ENCODE measurements at regions not wholly inside any gene's neighbourhood (a gene's known extent, or its start where the extent isn't known, plus 50 kb on each side); places are given as distances from the start of the nearest gene placed in this dataset.
A peak's percentile ranks its signal among the peaks of the same experiment; 100 is the strongest.

GRCh38 chr15:93231261-93231925, 142.4 kb upstream of the RGMA start:
- DNase-seq = no peak

DNA sequence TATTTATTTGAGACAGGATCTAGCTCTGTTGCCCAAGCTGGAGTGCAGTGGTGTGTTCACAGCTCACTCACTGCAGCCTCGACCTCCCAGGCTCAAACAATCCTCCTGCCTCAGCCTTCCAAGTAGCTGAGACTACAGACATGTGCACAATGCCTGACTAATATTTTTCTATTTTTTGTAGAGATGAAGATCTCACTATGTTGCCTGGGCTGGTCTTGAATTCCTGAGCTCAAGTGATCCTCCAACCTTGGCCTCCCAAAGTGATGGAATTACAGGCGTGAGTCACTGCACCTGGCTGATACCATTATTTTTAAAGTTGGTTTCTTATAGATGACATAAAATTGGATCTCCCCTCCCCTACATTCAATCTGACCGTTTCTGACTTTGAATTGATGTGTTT, 139.5 kb upstream of the RGMA start:
- no peak for DNase-seq

DNA sequence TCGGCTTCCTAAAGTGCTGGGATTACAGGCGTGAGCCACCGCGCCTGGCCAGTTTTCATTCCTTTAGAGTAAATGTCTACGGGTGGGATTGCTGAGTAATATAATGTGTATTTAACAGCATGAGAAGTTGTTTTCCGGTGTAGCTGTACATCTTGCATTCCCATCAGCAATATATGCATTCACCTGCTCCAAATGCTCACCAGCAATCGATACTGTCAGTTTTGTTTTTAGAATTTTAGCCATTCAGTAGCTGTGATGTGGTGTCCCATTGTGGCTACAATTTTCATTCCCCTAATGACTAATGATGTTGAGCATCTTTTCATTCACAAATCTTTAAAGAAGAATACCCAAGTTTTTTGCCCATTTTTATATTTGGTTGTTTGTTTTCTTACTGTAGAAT, 134.8 kb upstream of the RGMA start:
- no peak for DNase-seq

DNA sequence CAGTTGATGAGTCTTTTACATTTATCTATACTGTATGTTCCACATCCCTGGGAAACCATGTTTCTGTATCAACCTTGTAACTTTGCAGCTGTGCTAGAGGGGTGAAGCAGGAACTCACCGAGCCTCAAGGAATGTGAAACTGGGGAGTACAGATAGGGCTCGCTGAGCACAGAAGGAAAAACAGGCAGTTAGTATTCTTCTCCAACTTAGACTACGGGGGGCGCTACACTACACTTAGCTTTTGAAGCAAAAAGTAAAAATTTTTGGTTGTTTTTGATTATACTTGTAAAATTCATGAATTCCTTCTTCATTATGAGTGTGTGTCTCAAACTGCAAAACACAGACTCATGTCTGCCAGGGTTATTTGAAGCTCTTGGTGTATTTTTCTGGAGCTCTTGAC, 132.7 kb upstream of the RGMA start:
- DNase-seq = no peak

DNA sequence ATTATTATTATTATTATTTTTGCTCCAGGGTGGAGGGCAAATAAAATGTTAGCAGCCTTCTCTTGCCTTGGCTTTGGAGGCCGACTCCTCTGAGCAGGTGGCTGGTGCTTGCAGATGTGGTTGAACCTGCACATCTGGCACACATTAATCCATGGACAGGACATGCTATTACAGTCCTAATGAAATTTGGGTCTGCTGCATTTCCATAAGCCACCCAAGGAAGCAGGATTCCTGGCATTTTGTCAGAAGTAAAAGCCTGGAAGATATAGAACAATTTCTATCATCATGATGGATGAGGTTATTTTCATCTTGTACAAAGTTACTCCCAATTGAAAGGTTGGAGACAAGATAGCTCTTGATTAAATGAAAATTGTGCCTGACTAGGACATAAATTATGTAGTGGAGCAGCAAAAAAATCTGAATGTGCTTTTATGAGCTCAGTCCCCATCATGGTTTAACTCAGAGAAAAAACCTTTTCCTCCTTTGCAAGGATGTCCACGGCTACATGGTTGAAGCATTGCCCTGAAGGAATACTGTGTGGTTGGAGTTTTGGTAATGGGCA, 130.9 kb upstream of the RGMA start:
- no peak for DNase-seq

- DNase-seq = no peak
These were observed 128.3 kb upstream of the RGMA start for GRCh38 chr15:93217343-93217742.

DNA sequence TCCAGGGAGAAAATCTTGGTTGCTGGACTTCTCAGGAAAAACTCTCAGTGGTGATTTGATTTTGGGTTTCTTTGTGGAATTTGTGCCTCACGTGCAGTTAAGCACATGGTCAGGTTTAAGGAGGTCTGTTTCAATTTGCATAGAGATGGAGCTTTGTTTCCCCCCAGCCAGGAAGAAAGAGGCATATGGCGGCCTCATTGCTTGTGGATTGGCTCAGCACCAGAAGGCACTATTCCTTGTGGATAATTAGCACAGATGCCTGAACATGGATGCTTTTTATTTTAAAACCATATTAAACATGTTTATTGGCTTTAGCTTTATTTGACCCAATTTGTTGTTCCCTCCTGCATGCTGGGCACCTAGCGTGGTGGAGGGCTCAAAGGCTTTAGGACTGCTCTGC, 125.1 kb upstream of the RGMA start:
- no peak for DNase-seq

GRCh38 chr15:93213281-93213680, 124.3 kb upstream of the RGMA start:
- DNase-seq = no peak

GRCh38 chr15:93212578-93212977, 123.6 kb upstream of the RGMA start:
- no peak for DNase-seq

- DNase-seq = no peak
These were observed 122.0 kb upstream of the RGMA start for GRCh38 chr15:93210995-93211394.

GRCh38 chr15:93209690-93210445, 120.9 kb upstream of the RGMA start:
- DNase-seq = no peak

GRCh38 chr15:93206893-93207292, 117.9 kb upstream of the RGMA start:
- peak; percentile 33 for DNase-seq

GRCh38 chr15:93205413-93205812, 116.4 kb upstream of the RGMA start:
- no peak for DNase-seq

DNA sequence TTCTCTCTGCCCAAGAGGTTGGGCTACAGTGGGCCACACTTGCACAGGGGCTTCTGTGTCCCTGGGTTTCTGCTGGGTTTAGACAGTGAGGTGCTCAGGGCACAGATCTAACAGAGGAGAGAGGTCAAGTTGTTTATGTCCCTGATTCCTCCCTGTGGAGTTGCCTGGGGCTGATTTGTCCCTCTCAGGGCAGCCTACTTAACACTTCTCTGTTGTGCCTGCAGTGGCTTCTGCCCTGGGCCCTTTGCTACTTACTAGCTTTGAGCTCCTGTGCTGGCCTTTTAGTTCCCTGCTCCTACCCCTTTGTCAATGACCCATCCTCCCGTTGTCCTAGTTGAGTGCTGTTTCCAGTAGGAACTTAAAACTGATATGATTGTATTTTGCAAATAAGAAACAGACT, 114.0 kb upstream of the RGMA start:
- DNase-seq = no peak

DNA sequence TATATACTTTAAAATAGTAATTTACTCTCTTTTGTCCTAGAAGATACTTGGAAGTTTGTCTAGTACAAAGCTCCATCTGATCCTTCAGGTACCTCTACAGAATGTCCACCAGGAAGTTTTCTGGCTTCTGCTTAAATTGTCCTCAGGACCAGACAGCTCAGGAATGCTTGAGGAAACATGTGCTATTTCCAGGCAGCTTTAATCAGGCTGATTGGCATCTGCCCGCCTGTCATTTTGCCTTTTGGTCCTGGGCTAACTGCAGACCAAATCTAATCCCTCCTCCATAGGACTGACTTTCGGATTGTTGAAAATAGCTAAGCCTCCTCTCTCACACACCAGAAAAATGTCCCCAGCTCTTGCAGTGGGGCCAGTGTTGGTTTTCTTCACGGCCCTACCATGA, 113.4 kb upstream of the RGMA start:
- DNase-seq = no peak

DNA sequence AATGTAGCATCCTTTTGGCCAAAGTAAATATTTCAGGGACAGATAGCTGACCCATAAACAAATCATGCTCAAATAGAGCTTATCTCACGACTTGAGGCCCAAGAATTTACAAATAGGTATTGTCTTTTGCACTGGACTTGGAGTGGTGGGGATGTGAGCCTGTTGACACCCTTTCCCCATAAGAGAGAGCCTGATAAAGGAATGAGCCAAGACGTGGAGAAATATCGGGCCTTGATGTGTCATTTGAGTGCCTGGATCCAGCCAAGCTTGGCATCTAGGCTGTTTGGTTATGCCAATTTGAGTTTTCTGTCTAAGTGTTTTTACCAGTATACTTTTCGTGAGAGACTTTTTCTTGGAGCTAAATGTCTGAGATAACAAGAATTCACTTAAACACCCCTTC, 112.9 kb upstream of the RGMA start:
- no peak for DNase-seq

DNA sequence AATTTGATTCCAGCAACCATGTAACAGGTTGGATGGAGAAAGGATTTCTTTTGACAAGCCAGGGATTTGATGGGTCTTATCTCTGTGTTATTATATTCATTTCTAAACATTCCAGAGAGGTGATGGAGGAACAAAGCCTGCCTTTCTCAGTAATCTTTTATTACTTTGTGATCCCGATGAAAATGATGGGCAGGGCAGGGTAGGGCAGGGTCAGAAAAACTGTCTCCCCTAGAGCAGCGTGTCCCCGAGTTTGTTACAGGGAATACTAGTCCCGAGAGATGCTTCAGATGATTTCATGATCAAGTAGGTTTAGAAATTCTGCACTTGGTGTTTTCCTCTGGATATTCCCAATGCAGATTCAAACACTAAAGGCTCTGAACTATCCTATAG, 111.8 kb upstream of the RGMA start:
- no peak for DNase-seq

- DNase-seq = peak; percentile 42
These were observed 111.2 kb upstream of the RGMA start for GRCh38 chr15:93200081-93200836.

GRCh38 chr15:93196135-93196670, 107.2 kb upstream of the RGMA start:
- DNase-seq = no peak

GRCh38 chr15:93195109-93195508, 106.1 kb upstream of the RGMA start:
- no peak for DNase-seq

- no peak for DNase-seq
These were observed 101.2 kb upstream of the RGMA start for GRCh38 chr15:93190238-93190637.

GRCh38 chr15:93189561-93189960, 100.5 kb upstream of the RGMA start:
- DNase-seq = no peak

GRCh38 chr15:93188236-93188635, 99.2 kb upstream of the RGMA start:
- no peak for DNase-seq

Data from hindlimb muscle (tissue), 1 donor.